ENCODE measurements at regions not wholly inside any gene's neighbourhood (a gene's known extent, or its start where the extent isn't known, plus 50 kb on each side); places are given as distances from the start of the nearest gene placed in this dataset.

DNA sequence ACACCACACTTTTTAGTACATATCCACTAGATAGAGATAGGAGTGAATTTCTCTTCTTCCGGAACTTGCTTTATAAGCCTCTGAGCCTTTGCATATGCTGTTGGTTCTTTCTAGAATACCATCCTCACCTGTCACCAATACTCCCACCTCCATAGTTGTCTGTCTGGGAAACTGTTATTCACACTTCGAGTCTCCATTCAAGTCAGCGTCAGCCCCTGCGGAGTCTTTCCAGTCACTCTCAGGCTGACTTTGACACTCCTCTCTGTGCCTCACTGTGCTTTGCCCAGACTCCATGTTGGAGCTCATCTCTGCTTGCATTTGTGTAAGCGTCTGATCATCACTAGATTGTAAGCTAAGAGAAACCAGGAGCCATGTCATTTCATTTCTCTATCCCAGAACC, 66.5 kb upstream of the NRBF2 start:
- 60 to 95% methylated on average over 1 to 4 of the region's 5 CpGs for WGBS, 2 donors (ENCODE audit: low coverage in 1 of 2)
- H3K27me3 ChIP-seq: peaks cover 31% of the 10 kb centered on the region
- ATAC-seq: no peak
- TF ChIP-seq, protein P1, sequence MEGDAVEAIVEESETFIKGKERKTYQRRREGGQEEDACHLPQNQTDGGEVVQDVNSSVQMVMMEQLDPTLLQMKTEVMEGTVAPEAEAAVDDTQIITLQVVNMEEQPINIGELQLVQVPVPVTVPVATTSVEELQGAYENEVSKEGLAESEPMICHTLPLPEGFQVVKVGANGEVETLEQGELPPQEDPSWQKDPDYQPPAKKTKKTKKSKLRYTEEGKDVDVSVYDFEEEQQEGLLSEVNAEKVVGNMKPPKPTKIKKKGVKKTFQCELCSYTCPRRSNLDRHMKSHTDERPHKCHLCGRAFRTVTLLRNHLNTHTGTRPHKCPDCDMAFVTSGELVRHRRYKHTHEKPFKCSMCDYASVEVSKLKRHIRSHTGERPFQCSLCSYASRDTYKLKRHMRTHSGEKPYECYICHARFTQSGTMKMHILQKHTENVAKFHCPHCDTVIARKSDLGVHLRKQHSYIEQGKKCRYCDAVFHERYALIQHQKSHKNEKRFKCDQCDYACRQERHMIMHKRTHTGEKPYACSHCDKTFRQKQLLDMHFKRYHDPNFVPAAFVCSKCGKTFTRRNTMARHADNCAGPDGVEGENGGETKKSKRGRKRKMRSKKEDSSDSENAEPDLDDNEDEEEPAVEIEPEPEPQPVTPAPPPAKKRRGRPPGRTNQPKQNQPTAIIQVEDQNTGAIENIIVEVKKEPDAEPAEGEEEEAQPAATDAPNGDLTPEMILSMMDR (IDR thresholded peaks at IDR 0.05): no peak
- no peak for TF ChIP-seq EP300 (IDR thresholded peaks at IDR 0.05)
- TF ChIP-seq POLR2A (IDR thresholded peaks at IDR 0.05): no peak
- TF ChIP-seq POLR2AphosphoS5 (IDR thresholded peaks at IDR 0.05): no peak
- no peaks in the 10 kb centered on the region for H3K4me1 ChIP-seq
- H3K9me3 ChIP-seq: no peaks in the 10 kb centered on the region
- no peak overlapping the region for H3K4me3 ChIP-seq
- H3K36me3 ChIP-seq: no peaks in the 10 kb centered on the region
- H3K27ac ChIP-seq: no peak overlapping the region

DNA sequence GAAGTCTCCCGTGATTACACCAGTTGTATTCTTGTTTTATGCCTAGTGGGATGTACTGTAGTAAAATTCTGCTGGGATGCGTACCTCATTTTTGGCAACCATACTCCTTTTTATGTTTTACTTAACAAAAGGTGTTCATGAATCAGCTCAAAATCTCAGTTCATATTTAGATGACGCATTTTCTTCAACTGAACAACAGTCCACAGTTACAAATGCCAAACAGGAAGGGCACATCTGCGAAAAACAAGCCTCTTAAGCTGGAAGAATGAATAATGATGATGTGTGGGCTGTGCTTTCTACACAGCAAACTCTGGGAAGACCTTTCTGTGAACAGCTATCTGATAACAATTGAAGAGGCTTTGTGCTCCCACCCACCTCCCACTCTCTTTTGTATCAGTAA, 68.4 kb upstream of the NRBF2 start:
- no peak for ATAC-seq
- Histone ChIP-seq H3K9me3 (no peaks in the 10 kb centered on the region), H3K36me3 (no peaks in the 10 kb centered on the region), H3K4me1 (no peaks in the 10 kb centered on the region), H3K27ac (no peak overlapping the region), H3K27me3 (peaks cover 25% of the 10 kb centered on the region), H3K4me3 (no peak overlapping the region)
- TF ChIP-seq POLR2A (IDR thresholded peaks at IDR 0.05): no peak
- TF ChIP-seq EP300 (IDR thresholded peaks at IDR 0.05): no peak
- WGBS, 2 donors (ENCODE audit: low coverage in 1 of 2): 40 to 52% methylated on average over 4 of the region's 4 CpGs

DNA sequence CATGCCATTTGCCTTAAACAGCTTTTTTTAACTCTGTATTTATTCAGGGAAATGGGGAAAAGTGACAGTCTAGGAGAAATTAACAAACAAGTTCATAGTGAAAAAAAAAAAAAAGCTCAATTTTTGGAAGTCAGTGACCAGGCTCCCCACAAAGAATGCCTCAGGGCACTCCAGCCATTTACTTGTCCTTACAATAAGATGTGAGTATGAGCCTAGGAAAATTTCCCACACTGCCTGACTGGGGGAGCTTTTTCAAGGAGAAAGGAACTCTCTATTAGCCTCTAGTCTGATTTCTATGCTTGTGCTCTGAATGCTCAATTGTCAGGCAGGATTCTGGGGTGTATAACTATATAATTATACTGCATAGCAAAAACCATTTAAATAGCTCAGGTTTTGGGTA, 74.9 kb upstream of the NRBF2 start:
- H3K36me3 ChIP-seq: no peaks in the 10 kb centered on the region
- ATAC-seq: no peak
- no peak overlapping the region for H3K4me3 ChIP-seq
- no peaks in the 10 kb centered on the region for H3K4me1 ChIP-seq
- no peaks in the 10 kb centered on the region for H3K9me3 ChIP-seq
- peaks cover 26% of the 10 kb centered on the region for H3K27me3 ChIP-seq
- TF ChIP-seq POLR2A (IDR thresholded peaks at IDR 0.05) (no peak), EP300 (IDR thresholded peaks at IDR 0.05) (no peak), POLR2AphosphoS5 (IDR thresholded peaks at IDR 0.05) (no peak)
- TF ChIP-seq, protein P1 (IDR thresholded peaks at IDR 0.05): no peak
- H3K27ac ChIP-seq: no peak overlapping the region

DNA sequence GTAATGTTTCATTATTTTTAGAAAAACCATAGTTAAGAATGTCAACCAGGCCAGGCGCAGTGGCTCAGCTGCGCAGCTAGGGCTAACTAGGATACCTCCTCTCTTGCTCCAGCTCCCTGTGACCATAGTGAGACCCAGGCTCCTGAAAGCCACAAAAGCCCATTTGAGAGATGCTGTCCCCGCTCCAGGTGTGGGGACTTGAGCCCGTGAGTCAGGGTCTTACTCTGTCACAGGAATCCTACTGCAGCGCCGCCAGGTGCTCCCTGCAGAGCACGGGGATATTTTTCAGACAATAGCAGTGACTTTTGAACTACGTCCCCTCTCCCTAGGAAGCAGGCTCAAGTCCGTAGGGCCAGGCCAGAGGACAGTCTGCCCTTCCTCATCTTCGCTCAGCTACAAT, 75.6 kb upstream of the NRBF2 start:
- 82 to 85% methylated on average over 7 to 8 of the region's 10 CpGs for WGBS, 2 donors (ENCODE audit: low coverage in 1 of 2)
- peaks cover 21% of the 10 kb centered on the region for H3K27me3 ChIP-seq
- TF ChIP-seq POLR2AphosphoS5 (IDR thresholded peaks at IDR 0.05): no peak
- no peak for TF ChIP-seq EP300 (IDR thresholded peaks at IDR 0.05)
- no peak for TF ChIP-seq POLR2A (IDR thresholded peaks at IDR 0.05)
- TF ChIP-seq, protein P1 (IDR thresholded peaks at IDR 0.05): no peak
- no peaks in the 10 kb centered on the region for H3K4me1 ChIP-seq
- H3K9me3 ChIP-seq: no peaks in the 10 kb centered on the region
- ATAC-seq: no peak
- no peak overlapping the region for H3K4me3 ChIP-seq
- H3K36me3 ChIP-seq: no peaks in the 10 kb centered on the region
- H3K27ac ChIP-seq: no peak overlapping the region

DNA sequence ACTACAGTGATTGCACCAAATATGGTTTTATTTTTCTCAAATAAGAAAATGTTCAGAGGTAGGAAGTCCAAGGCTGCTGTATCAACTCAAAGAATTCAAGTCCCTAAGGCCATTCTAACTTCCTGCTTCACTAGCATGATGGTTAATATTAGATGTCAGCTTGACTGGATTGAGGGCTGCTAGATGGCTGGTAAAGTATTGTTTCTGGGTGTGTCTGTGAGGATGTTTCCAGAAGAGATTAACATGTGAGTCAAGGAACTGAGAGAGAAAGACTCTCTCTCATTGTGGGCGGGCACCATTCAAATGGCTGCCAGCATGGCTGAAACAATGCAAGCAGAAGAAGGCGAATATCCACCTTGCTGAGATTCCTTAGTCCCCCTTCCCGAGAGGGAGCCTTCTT, 77.4 kb upstream of the NRBF2 start:
- 57 to 71% methylated on average over 1 to 3 of the region's 3 CpGs for WGBS, 2 donors (ENCODE audit: low coverage in 1 of 2)
- ATAC-seq: no peak
- no peaks in the 10 kb centered on the region for H3K9me3 ChIP-seq

More for the DNA sequence above, 77.4 kb upstream of the NRBF2 start:
- TF ChIP-seq EP300 (IDR thresholded peaks at IDR 0.05) (no peak), POLR2A (IDR thresholded peaks at IDR 0.05) (no peak), POLR2AphosphoS5 (IDR thresholded peaks at IDR 0.05) (no peak)
- TF ChIP-seq, protein P1 (IDR thresholded peaks at IDR 0.05): no peak
- H3K27me3 ChIP-seq: peaks cover 16% of the 10 kb centered on the region
- H3K4me3 ChIP-seq: no peak overlapping the region
- no peaks in the 10 kb centered on the region for H3K4me1 ChIP-seq
- H3K27ac ChIP-seq: no peak overlapping the region
- H3K36me3 ChIP-seq: no peaks in the 10 kb centered on the region

All from gastroesophageal sphincter (tissue), 4 donors.